GM19240 (cell line): ENCODE measurements at regions not wholly inside any gene's neighbourhood (a gene's known extent, or its start where the extent isn't known, plus 50 kb on each side); places are given as distances from the start of the nearest gene placed in this dataset.

Experiments
- DNase-seq: peaks from one replicate; pipeline ENCODE4 v3.0.0; 2011; ENCODE audit warnings: low spot score; ENCODE audit not compliant: insufficient read length

- no peak for DNase-seq
Measured at GRCh38 chr9:119526698-119527097, 157.5 kb upstream of the BRINP1 start.

- no peak for DNase-seq
Measured at GRCh38 chr9:119523508-119523907, 154.3 kb upstream of the BRINP1 start.

GRCh38 chr9:119522381-119522780, 153.1 kb upstream of the BRINP1 start:
- no peak for DNase-seq

GRCh38 chr9:119509291-119509905, 140.2 kb upstream of the BRINP1 start:
- DNase-seq: no peak

GRCh38 chr9:119501374-119501773, 132.1 kb upstream of the BRINP1 start:
- no peak for DNase-seq

- no peak for DNase-seq
Measured at GRCh38 chr9:119500072-119500771, 131.0 kb upstream of the BRINP1 start.

- DNase-seq: no peak
Measured at GRCh38 chr9:119487118-119487827, 118.0 kb upstream of the BRINP1 start.

- DNase-seq: no peak
Measured at GRCh38 chr9:119483153-119483552, 113.9 kb upstream of the BRINP1 start.

GRCh38 chr9:119477197-119477596, 108.0 kb upstream of the BRINP1 start:
- DNase-seq: no peak

- DNase-seq: no peak
Measured at GRCh38 chr9:119458068-119458467, 88.8 kb upstream of the BRINP1 start.

GRCh38 chr9:119453980-119454379, 84.7 kb upstream of the BRINP1 start:
- DNase-seq: no peak

GRCh38 chr9:119453490-119453911, 84.3 kb upstream of the BRINP1 start:
- DNase-seq: no peak

- DNase-seq: no peak
Measured at GRCh38 chr9:119451426-119451825, 82.2 kb upstream of the BRINP1 start.

GRCh38 chr9:119443179-119443578, 73.9 kb upstream of the BRINP1 start:
- no peak for DNase-seq

GRCh38 chr9:119441832-119442231, 72.6 kb upstream of the BRINP1 start:
- DNase-seq: no peak

- no peak for DNase-seq
Measured at GRCh38 chr9:119441338-119441737, 72.1 kb upstream of the BRINP1 start.

- no peak for DNase-seq
Measured at GRCh38 chr9:119436261-119436660, 67.0 kb upstream of the BRINP1 start.

- DNase-seq: no peak
Measured at GRCh38 chr9:119435076-119435475, 65.8 kb upstream of the BRINP1 start.

GRCh38 chr9:119432428-119432827, 63.2 kb upstream of the BRINP1 start:
- DNase-seq: no peak

GRCh38 chr9:119429302-119429701, 60.1 kb upstream of the BRINP1 start:
- DNase-seq: no peak

GRCh38 chr9:119420231-119420630, 51.0 kb upstream of the BRINP1 start:
- no peak for DNase-seq
